HepG2 (cell line): ENCODE measurements at regions not wholly inside any gene's neighbourhood (a gene's known extent, or its start where the extent isn't known, plus 50 kb on each side); places are given as distances from the start of the nearest gene placed in this dataset.

Experiments used
- ATAC-seq: fragments of 200-7000 bp; cut with Tn5 transposase; 3 replicates; pipeline ENCODE4 v1.9.1; 2020; ENCODE audit warnings: mild to moderate bottlenecking, moderate library complexity
- BruUV-seq: library from RNA; stranded (reverse); fragments of 400-500 nt; replicated peaks from 2 replicates; lab custom pipeline; 2021; lab: Mats Ljungman, UMichigan
- CTCF ChIA-PET: fragments of 300-600 bp; formaldehyde crosslinking; extraction: SDS; loops from one replicate; lab custom pipeline; 2021; ENCODE audit warnings: low total read pairs, inconsistent platforms, low intra/inter-chr PET ratio; lab: Yijun Ruan, JAX
- POLR2A ChIA-PET: fragments of 350-600 bp; sonication (Branson Sonifier 250); formaldehyde crosslinking; loops from one replicate; lab custom pipeline; 2020; ENCODE audit warnings: antibody characterized with exemption, inconsistent platforms; lab: Yijun Ruan, JAX
- DNase-seq: peaks from one replicate; pipeline ENCODE4 v3.0.0-alpha.2; 2015; ENCODE audit warnings: low spot score
- FAIRE-seq: peaks from 3 replicates; lab custom pipeline; 2011; peaks lifted over from hg19 to GRCh38; lab: Jason Lieb, UNC
- H2AFZ ChIP-seq: one replicate; pipeline ENCODE4 v1.6.1; 2011; ENCODE audit warnings: low read length, inconsistent platforms
- H3K27ac ChIP-seq: fragments of 300-600 bp; 3 replicates; pipeline ENCODE4 v1.8.0; 2011; ENCODE audit warnings: mixed run types, mild to moderate bottlenecking, mixed read lengths, low read length, inconsistent platforms; ENCODE audit not compliant: insufficient read depth; ENCODE audit errors: extremely low read length
- H3K27me3 ChIP-seq, 2 experiments: fragments of 200-600 bp in 1 of 2; 2 replicates in 1 of 2; 3 replicates in 1 of 2; pipeline versions ENCODE4 v1.6.0 to v1.8.0; 2011; ENCODE audit warnings: low read length in 2 of 2, mild to moderate bottlenecking in 2 of 2, moderate library complexity in 2 of 2, inconsistent platforms in 1 of 2; ENCODE audit not compliant: insufficient read depth in 2 of 2, control insufficient read depth in 1 of 2
- H3K36me3 ChIP-seq, 2 experiments: fragments of 200-600 bp in 1 of 2; replicated peaks in 1 of 2; 2 replicates in 1 of 2; 3 replicates in 1 of 2; pipeline versions ENCODE4 v1.5.1 to v1.8.0; 2011; ENCODE audit warnings: low read length in 2 of 2, inconsistent platforms in 1 of 2; ENCODE audit not compliant: insufficient read depth in 2 of 2, control insufficient read depth in 1 of 2
- H3K4me1 ChIP-seq: 2 replicates; pipeline ENCODE4 v1.5.1; 2012; ENCODE audit warnings: low read length, inconsistent platforms; ENCODE audit not compliant: insufficient read depth
- H3K4me2 ChIP-seq: 2 replicates; pipeline ENCODE4 v1.6.0; 2011; ENCODE audit warnings: low read depth, low read length, inconsistent platforms
- H3K4me3 ChIP-seq, 3 experiments: fragments of 200-600 bp in 1 of 3; sonication (generic), shearing (Covaris generic) in 1 of 3; replicated peaks in 1 of 3; 2 replicates each; pipeline ENCODE4 v1.5.1; 2011 to 2016; ENCODE audit warnings: low read length in 3 of 3, inconsistent platforms in 2 of 3, low read depth in 2 of 3, mild to moderate bottlenecking in 2 of 3, control low read depth in 1 of 3, mixed read lengths in 1 of 3; ENCODE audit not compliant: insufficient read depth in 1 of 3
- H3K79me2 ChIP-seq: one replicate; pipeline ENCODE4 v1.6.1; 2011; ENCODE audit warnings: low read length, inconsistent platforms; ENCODE audit not compliant: insufficient read depth
- H3K9ac ChIP-seq: 2 replicates; pipeline ENCODE4 v1.6.0; 2011; ENCODE audit warnings: mild to moderate bottlenecking, low read depth, low read length, inconsistent platforms; ENCODE audit not compliant: insufficient read depth
- H3K9me3 ChIP-seq: 2 replicates; pipeline ENCODE4 v1.5.1; 2012; ENCODE audit warnings: mild to moderate bottlenecking, low read length
- H4K20me1 ChIP-seq: 2 replicates; pipeline ENCODE4 v1.6.0; 2011; ENCODE audit warnings: inconsistent platforms, mild to moderate bottlenecking, low read length, moderate library complexity; ENCODE audit not compliant: insufficient read depth
- FOXJ3 ChIP-seq: sonication (generic); formaldehyde crosslinking; IDR thresholded peaks from 2 replicates; pipeline ENCODE4 v1.4.0; 2020; ENCODE audit warnings: missing genetic modification reagents, mild to moderate bottlenecking, borderline replicate concordance
- HIVEP1 ChIP-seq: sonication (generic); formaldehyde crosslinking; IDR thresholded peaks from 2 replicates; pipeline ENCODE4 v1.4.0; 2020; ENCODE audit warnings: mild to moderate bottlenecking, missing genetic modification reagents
- HMG20A ChIP-seq: IDR thresholded peaks from 2 replicates; pipeline ENCODE4 v1.6.1; 2016; ENCODE audit warnings: borderline replicate concordance
- HNRNPL ChIP-seq: fragments of 200-400 bp; formaldehyde crosslinking; IDR thresholded peaks from 2 replicates; pipeline ENCODE4 v1.6.1; 2017; ENCODE audit warnings: mild to moderate bottlenecking, low read depth, low read length
- ZKSCAN5 ChIP-seq: sonication (generic); formaldehyde crosslinking; IDR thresholded peaks from 2 replicates; pipeline ENCODE4 v1.5.1; 2020; ENCODE audit warnings: mild to moderate bottlenecking, missing genetic modification reagents
- ZNF274 ChIP-seq: sonication (generic); formaldehyde crosslinking; IDR thresholded peaks from 2 replicates; pipeline ENCODE4 v1.5.1; 2020; ENCODE audit warnings: mild to moderate bottlenecking, missing genetic modification reagents
- ZNF280B ChIP-seq: sonication (generic); formaldehyde crosslinking; IDR thresholded peaks from 2 replicates; pipeline ENCODE4 v1.5.0; 2020; ENCODE audit warnings: missing genetic modification reagents, mild to moderate bottlenecking, borderline replicate concordance
- ZNF432 ChIP-seq: sonication (generic); formaldehyde crosslinking; IDR thresholded peaks from 2 replicates; pipeline ENCODE4 v1.5.0; 2020; ENCODE audit warnings: missing genetic modification reagents, mild to moderate bottlenecking, borderline replicate concordance
- whole genome bisulfite sequencing: methylation state at CpG from one replicate; pipeline ENCODE4 v1.1.6; 2017; ENCODE audit warnings: low lambda C conversion rate; 5-methylcytosine and 5-hydroxymethylcytosine counted together
- in situ Hi-C: cut with HindIII; loops from 2 replicates; pipeline ENCODE4 v1.10.0; 2017; ENCODE audit warnings: low pct_unique_long_range_greater_than_20kb; ENCODE audit not compliant: extremely low pct_ligation_motif_present
- intact Hi-C: fragments of 100-400 bp; cut with micrococcal nuclease; formaldehyde crosslinking; loops from one replicate; pipeline ENCODE4 v1.10.0; 2022; ENCODE audit not compliant: unreplicated experiment

- peaks cover 0 to 2% of the 10 kb centered on the region in 2 experiments; a peak in 1 of 5 replicates for H3K27me3 ChIP-seq
- H3K9ac ChIP-seq = no peak overlapping the region
- H4K20me1 ChIP-seq = no peaks in the 10 kb centered on the region
- no TSS peak for BruUV-seq
- ATAC-seq = no peak
- H3K4me3 ChIP-seq = no peak overlapping the region
- H2AFZ ChIP-seq = no peak overlapping the region
- in situ Hi-C loops = no loop called here
- ChIA-PET CTCF (no interaction called here), POLR2A (no interaction called here)
- TF ChIP-seq FOXJ3 (CRISPR knock-in tag) (no peak), ZNF274 (CRISPR knock-in tag) (no peak), HNRNPL (no peak), ZNF432 (CRISPR knock-in tag) (no peak), HMG20A (no peak), HIVEP1 (CRISPR knock-in tag) (no peak), ZNF280B (CRISPR knock-in tag) (no peak), ZKSCAN5 (CRISPR knock-in tag) (no peak)
- 40% methylated on average over 1 of the region's 1 CpG for WGBS
- FAIRE-seq = no peak
- no peak overlapping the region for H3K4me2 ChIP-seq
- H3K9me3 ChIP-seq = no peaks in the 10 kb centered on the region
- intact Hi-C loops = no loop called here
- no peaks in the 10 kb centered on the region for H3K36me3 ChIP-seq
- no peak for DNase-seq
- H3K79me2 ChIP-seq = no peaks in the 10 kb centered on the region
- H3K27ac ChIP-seq = no peak overlapping the region
- H3K4me1 ChIP-seq = 0 out of 2 replicates have a peak, but pooled peaks cover 4% of the 10 kb centered on the region
Observed at GRCh38 chr2:75292826-75293225, 93.5 kb upstream of the TACR1 start.
